IMR-90 (cell line): ENCODE measurements at regions not wholly inside any gene's neighbourhood (a gene's known extent, or its start where the extent isn't known, plus 50 kb on each side); places are given as distances from the start of the nearest gene placed in this dataset.

Experiments
- ATAC-seq: fragments of 200-7000 bp; cut with Tn5 transposase; 2 replicates; pipeline ENCODE4 v1.9.1; 2020; ENCODE audit warnings: low read depth, mild to moderate bottlenecking, moderate library complexity
- BruUV-seq: library from RNA; stranded (reverse); fragments of 400-500 nt; replicated peaks from 2 replicates; lab custom pipeline; 2021; lab: Mats Ljungman, UMichigan
- CTCF ChIA-PET: fragments of 300-600 bp; formaldehyde crosslinking; extraction: SDS; loops from one replicate; lab custom pipeline; 2021; ENCODE audit warnings: antibody characterized with exemption; lab: Yijun Ruan, JAX
- POLR2A ChIA-PET: fragments of 300-600 bp; sonication (Branson Sonifier 250); formaldehyde crosslinking; loops from one replicate; lab custom pipeline; 2022; ENCODE audit warnings: antibody characterized with exemption; ENCODE audit not compliant: unreplicated experiment; lab: Charles Lee
- DNase-seq: peaks from one replicate; pipeline ENCODE4 v3.0.0; 2013
- H2AFZ ChIP-seq: replicated peaks from 2 replicates; pipeline ENCODE3; 2013; ENCODE audit warnings: low read length, mild to moderate bottlenecking; ENCODE audit not compliant: poor library complexity
- H2AK5ac ChIP-seq: 2 replicates; pipeline ENCODE4 v1.6.1; 2013; ENCODE audit warnings: low read depth, low read length, inconsistent platforms
- H2AK9ac ChIP-seq: replicated peaks from 2 replicates; pipeline ENCODE3; 2013; ENCODE audit warnings: mild to moderate bottlenecking, low read depth, low read length, moderate library complexity; ENCODE audit not compliant: poor library complexity
- H2BK120ac ChIP-seq: 2 replicates; pipeline ENCODE4 v1.6.1; 2013; ENCODE audit warnings: low read depth, low read length, inconsistent platforms
- H2BK15ac ChIP-seq: 3 replicates; pipeline ENCODE4 v1.6.1; 2013; ENCODE audit warnings: low read depth, low read length, inconsistent platforms
- H2BK20ac ChIP-seq: 2 replicates; pipeline ENCODE4 v1.6.1; 2013; ENCODE audit warnings: low read depth, mild to moderate bottlenecking, inconsistent platforms, low read length, moderate library complexity
- H2BK5ac ChIP-seq: 2 replicates; pipeline ENCODE4 v1.6.1; 2013; ENCODE audit warnings: mild to moderate bottlenecking, low read depth, low read length, inconsistent platforms; ENCODE audit not compliant: poor library complexity, severe bottlenecking
- H3K14ac ChIP-seq: replicated peaks from 2 replicates; pipeline ENCODE4 v1.6.1; 2013; ENCODE audit warnings: low read depth, low read length, inconsistent platforms
- H3K18ac ChIP-seq: 2 replicates; pipeline ENCODE4 v1.6.1; 2013; ENCODE audit warnings: low read depth, low read length, control low read depth
- H3K23ac ChIP-seq: 2 replicates; pipeline ENCODE4 v1.6.1; 2013; ENCODE audit warnings: low read depth, low read length, inconsistent platforms
- H3K27ac ChIP-seq: 2 replicates; pipeline ENCODE4 v1.5.1; 2013; ENCODE audit warnings: mild to moderate bottlenecking, control low read depth, low read length; ENCODE audit not compliant: insufficient read depth
- H3K27me3 ChIP-seq: 2 replicates; pipeline ENCODE4 v1.6.1; 2013; ENCODE audit warnings: low read length; ENCODE audit not compliant: control insufficient read depth, insufficient read depth
- H3K36me3 ChIP-seq: 2 replicates; pipeline ENCODE4 v1.6.1; 2013; ENCODE audit warnings: low read length, mixed read lengths; ENCODE audit not compliant: control insufficient read depth, insufficient read depth
- H3K4ac ChIP-seq: 2 replicates; pipeline ENCODE4 v1.6.1; 2013; ENCODE audit warnings: low read depth, low read length, inconsistent platforms
- H3K4me1 ChIP-seq: 2 replicates; pipeline ENCODE4 v1.6.1; 2013; ENCODE audit warnings: low read length, mixed read lengths; ENCODE audit not compliant: control insufficient read depth, insufficient read depth
- H3K4me2 ChIP-seq: 2 replicates; pipeline ENCODE4 v1.6.1; 2013; ENCODE audit warnings: low read depth, mild to moderate bottlenecking, control low read depth, low read length, moderate library complexity
- H3K4me3 ChIP-seq: 2 replicates; pipeline ENCODE4 v1.5.1; 2013; ENCODE audit warnings: low read depth, mild to moderate bottlenecking, control low read depth, low read length, moderate library complexity; ENCODE audit not compliant: insufficient read depth
- H3K56ac ChIP-seq: 2 replicates; pipeline ENCODE4 v1.6.1; 2013; ENCODE audit warnings: low read length, inconsistent platforms; ENCODE audit not compliant: insufficient read depth; ENCODE audit errors: extremely low read depth
- H3K79me1 ChIP-seq, 2 experiments: 2 replicates each; pipeline ENCODE4 v1.6.1; 2013; ENCODE audit warnings: low read length in 2 of 2, inconsistent platforms in 1 of 2, low read depth in 1 of 2
- H3K9ac ChIP-seq: 2 replicates; pipeline ENCODE4 v1.6.1; 2013; ENCODE audit warnings: low read depth, low read length, control low read depth
- H3K9me1 ChIP-seq: 2 replicates; pipeline ENCODE4 v1.6.1; 2013; ENCODE audit warnings: low read length, inconsistent platforms; ENCODE audit not compliant: insufficient read depth
- H3K9me3 ChIP-seq: 2 replicates; pipeline ENCODE4 v1.6.1; 2013; ENCODE audit warnings: low read length; ENCODE audit not compliant: control insufficient read depth, insufficient read depth
- H4K20me1 ChIP-seq: 2 replicates; pipeline ENCODE4 v1.6.1; 2013; ENCODE audit warnings: low read length, inconsistent platforms; ENCODE audit not compliant: insufficient read depth
- H4K5ac ChIP-seq: 2 replicates; pipeline ENCODE4 v1.6.1; 2013; ENCODE audit warnings: mild to moderate bottlenecking, low read depth, low read length, control low read depth
- H4K8ac ChIP-seq, 2 experiments: 2 replicates each; pipeline ENCODE4 v1.6.1; 2013; ENCODE audit warnings: low read depth in 2 of 2, low read length in 2 of 2, control low read depth in 1 of 2, inconsistent platforms in 1 of 2
- H4K91ac ChIP-seq: 2 replicates; pipeline ENCODE4 v1.6.1; 2013; ENCODE audit warnings: low read depth, low read length, inconsistent platforms; ENCODE audit not compliant: insufficient read depth
- BHLHE40 ChIP-seq: fragments of 150-350 bp; IDR thresholded peaks from 2 replicates; pipeline ENCODE4 v1.6.1; 2016; ENCODE audit warnings: mild to moderate bottlenecking, low read depth, low read length
- CEBPB ChIP-seq: IDR thresholded peaks from 2 replicates; pipeline ENCODE4 v1.6.1; 2012; ENCODE audit warnings: low read depth, low read length, improper control_type of control experiment
- ELK1 ChIP-seq: fragments of 150-350 bp; IDR thresholded peaks from 2 replicates; pipeline ENCODE4 v1.6.1; 2016; ENCODE audit warnings: low read depth, mild to moderate bottlenecking, low read length, moderate library complexity, borderline replicate concordance
- FOS ChIP-seq: fragments of 150-350 bp; IDR thresholded peaks from 2 replicates; pipeline ENCODE4 v1.6.1; 2016; ENCODE audit warnings: low read depth, low read length
- MAFK ChIP-seq: IDR thresholded peaks from 2 replicates; pipeline ENCODE4 v1.6.1; 2012; ENCODE audit warnings: low read depth, low read length, improper control_type of control experiment
- MAZ ChIP-seq: IDR thresholded peaks from 2 replicates; pipeline ENCODE4 v1.6.1; 2012; ENCODE audit warnings: low read depth, mild to moderate bottlenecking, low read length, improper control_type of control experiment, moderate library complexity, borderline replicate concordance
- MXI1 ChIP-seq: IDR thresholded peaks from 2 replicates; pipeline ENCODE4 v1.6.1; 2012; ENCODE audit warnings: low read depth, mild to moderate bottlenecking, low read length, moderate library complexity, borderline replicate concordance
- NFE2L2 ChIP-seq: fragments of 150-350 bp; IDR thresholded peaks from 2 replicates; pipeline ENCODE4 v1.6.1; 2016; ENCODE audit warnings: low read depth, mild to moderate bottlenecking, low read length
- POLR2A ChIP-seq: IDR thresholded peaks from 2 replicates; pipeline ENCODE4 v1.6.1; 2012; ENCODE audit warnings: mild to moderate bottlenecking, low read depth, low read length
- RAD21 ChIP-seq: IDR thresholded peaks from 2 replicates; pipeline ENCODE4 v1.6.1; 2012; ENCODE audit warnings: low read length, improper control_type of control experiment
- RFX5 ChIP-seq: IDR thresholded peaks from 2 replicates; pipeline ENCODE4 v1.8.0; 2012; ENCODE audit warnings: low read depth, mild to moderate bottlenecking, low read length, moderate library complexity
- SMC3 ChIP-seq: fragments of 150-350 bp; IDR thresholded peaks from 2 replicates; pipeline ENCODE4 v1.6.1; 2016; ENCODE audit warnings: low read depth, mild to moderate bottlenecking, antibody characterized with exemption, low read length, moderate library complexity
- USF2 ChIP-seq: fragments of 150-350 bp; IDR thresholded peaks from 2 replicates; pipeline ENCODE4 v1.6.1; 2017; ENCODE audit warnings: mild to moderate bottlenecking, antibody characterized with exemption, low read length, low read depth
- WGBS, 2 experiments: methylation state at CpG; one replicate each; pipeline versions ENCODE4 v1.1.5 to v1.1.7; 2013; ENCODE audit warnings: missing lambda C conversion rate in 2 of 2; ENCODE audit not compliant: insufficient read length in 1 of 2; ENCODE audit errors: extremely low coverage in 2 of 2; 5-methylcytosine and 5-hydroxymethylcytosine counted together
- dilution Hi-C: fragments of 300-500 bp; cut with HindIII; formaldehyde crosslinking; loops from one replicate; pipeline ENCODE4 v1.14.3; 2018; ENCODE audit warnings: low sequenced_read_pairs; ENCODE audit not compliant: unreplicated experiment
- in situ Hi-C: fragments of 300-500 bp; cut with MboI; formaldehyde crosslinking; loops from 3 replicates; pipeline ENCODE4 v1.14.3; 2019; ENCODE audit warnings: low sequenced_read_pairs, inconsistent platforms, mixed read lengths
- intact Hi-C: fragments of 100-400 bp; cut with micrococcal nuclease; formaldehyde crosslinking; loops from 2 replicates; pipeline ENCODE4 v1.10.0; 2022

- Histone ChIP-seq H4K8ac (no peak overlapping the region), H2BK15ac (no peak overlapping the region), H3K79me1 (no peaks in the 10 kb centered on the region), H3K9ac (no peak overlapping the region), H3K9me1 (no peaks in the 10 kb centered on the region), H3K4me3 (no peak overlapping the region), H3K23ac (no peak overlapping the region), H2AK5ac (no peak overlapping the region), H3K14ac (no peak overlapping the region), H3K27ac (no peak overlapping the region), H3K4me2 (no peak overlapping the region), H3K36me3 (no peaks in the 10 kb centered on the region), H4K20me1 (no peaks in the 10 kb centered on the region), H2BK20ac (no peak overlapping the region), H2BK120ac (no peak overlapping the region), H2BK5ac (no peak overlapping the region), H3K27me3 (no peaks in the 10 kb centered on the region), H3K9me3 (no peaks in the 10 kb centered on the region), H2AK9ac (no peak overlapping the region), H4K5ac (no peak overlapping the region), H3K56ac (no peak overlapping the region), H3K4ac (no peak overlapping the region), H3K4me1 (no peaks in the 10 kb centered on the region), H4K91ac (no peak overlapping the region), H2AFZ (no peak overlapping the region), H3K18ac (no peak overlapping the region)
- no peak for ATAC-seq
- ChIA-PET POLR2A (no interaction called here), CTCF (no interaction called here)
- TF ChIP-seq RAD21 (no peak), USF2 (no peak), FOS (no peak), ELK1 (no peak), MXI1 (no peak), MAZ (no peak), MAFK (no peak), RFX5 (no peak), POLR2A (no peak), NFE2L2 (no peak), CEBPB (no peak), BHLHE40 (no peak), SMC3 (no peak)
- no peak for DNase-seq
- WGBS, 2 experiments: 40% methylated on average over 1 of the region's 3 CpGs; no CpG with 5 or more reads in 1 of the 2 experiments
- intact Hi-C loops: no loop called here
- dilution Hi-C loops: no loop called here
- no TSS peak for BruUV-seq
- in situ Hi-C loops: no loop called here
Observed at GRCh38 chr16:48877946-48878345, 268.0 kb upstream of the N4BP1 start.
